NCI-H2107 (cell line): ENCODE measurements at regions not wholly inside any gene's neighbourhood (a gene's known extent, or its start where the extent isn't known, plus 50 kb on each side); places are given as distances from the start of the nearest gene placed in this dataset.
"Not testable (repeated sequence)": the region's sequence is repeated elsewhere in the genome, so short reads cannot be mapped to it uniquely, and the experiment has no call there.

Experiments
- DNase-seq: peaks from one replicate; lab custom pipeline; 2025; lab: John Stamatoyannopoulos, UW

GRCh38 chr7:67916111-67916510, 919.5 kb downstream of the TYW1 start:
- not testable (repeated sequence) for DNase-seq

GRCh38 chr7:67916571-67917436, 920.2 kb downstream of the TYW1 start:
- DNase-seq, result no peak

GRCh38 chr7:67917437-67917755, 920.8 kb downstream of the TYW1 start:
- no peak for DNase-seq

GRCh38 chr7:67918158-67918557, 921.5 kb downstream of the TYW1 start:
- no peak for DNase-seq

- no peak for DNase-seq
These were observed 926.7 kb downstream of the TYW1 start for GRCh38 chr7:67923286-67923685.

DNA sequence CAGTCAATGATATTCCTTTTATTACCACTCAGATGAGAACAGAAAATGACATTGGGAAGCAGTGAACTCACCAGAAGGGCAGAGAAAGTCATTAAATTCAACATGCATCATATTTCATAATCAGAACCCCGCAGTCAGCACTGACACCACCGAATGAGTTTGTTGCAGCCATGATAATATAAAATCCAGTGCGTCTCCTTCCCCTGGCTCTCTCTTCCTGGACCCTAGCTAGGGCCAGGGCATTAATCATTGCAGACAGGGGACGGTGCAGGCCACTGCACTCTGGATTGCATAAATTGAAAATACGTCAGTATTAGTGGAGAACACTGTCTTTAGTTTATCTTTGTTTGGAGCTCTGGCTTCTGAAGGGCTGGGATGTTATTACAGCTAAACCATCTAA, 931.5 kb downstream of the TYW1 start:
- no peak for DNase-seq

DNA sequence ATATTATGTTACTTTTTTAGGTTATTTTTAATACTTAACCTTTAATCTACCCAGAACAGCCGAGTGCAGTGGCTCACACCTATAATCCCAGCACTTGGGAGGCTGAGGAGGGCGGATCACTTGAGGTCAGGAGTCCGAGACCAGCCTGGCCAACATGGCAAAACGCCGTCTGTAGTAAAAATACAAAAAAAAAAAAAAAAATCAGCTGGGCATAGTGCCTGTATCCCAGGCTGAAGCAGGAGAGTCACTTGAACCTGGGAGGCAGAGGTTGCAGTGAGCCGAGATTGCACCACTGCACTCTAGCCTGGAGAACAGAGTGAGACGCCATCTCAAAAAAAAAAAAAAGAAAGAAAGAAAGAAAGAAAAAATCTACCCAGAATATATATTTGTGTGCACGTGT, 939.8 kb downstream of the TYW1 start:
- DNase-seq, result not testable (repeated sequence)

DNA sequence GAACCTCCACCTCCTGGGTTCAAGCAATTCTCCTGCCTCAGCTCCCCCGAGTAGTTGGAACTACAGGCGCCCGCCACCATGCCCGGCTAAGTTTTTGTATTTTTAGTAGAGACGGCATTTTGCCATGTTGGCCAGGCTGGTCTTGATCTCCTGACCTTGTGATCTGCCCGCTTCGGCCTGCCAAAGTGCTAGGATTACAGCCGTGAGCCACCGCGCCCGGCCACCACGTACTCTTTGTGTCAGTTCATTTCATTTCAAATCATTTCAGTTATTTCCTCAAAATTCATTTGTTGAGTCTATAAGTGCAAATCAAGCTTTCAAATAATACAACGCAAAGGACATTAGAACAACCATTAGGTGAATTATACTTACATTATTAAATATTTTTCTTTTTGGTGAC, 943.8 kb downstream of the TYW1 start:
- DNase-seq, result no peak

GRCh38 chr7:67947191-67947590, 950.6 kb downstream of the TYW1 start:
- DNase-seq, result no peak

GRCh38 chr7:67947646-67948045, 951.0 kb downstream of the TYW1 start:
- no peak for DNase-seq

GRCh38 chr7:67950321-67951083, 953.9 kb downstream of the TYW1 start:
- DNase-seq, result no peak

GRCh38 chr7:67955061-67955460, 958.4 kb downstream of the TYW1 start:
- no peak for DNase-seq

GRCh38 chr7:67962863-67963262, 966.2 kb downstream of the TYW1 start:
- no peak for DNase-seq

- DNase-seq, result no peak
These were observed 979.9 kb downstream of the TYW1 start for GRCh38 chr7:67976490-67976889.

DNA sequence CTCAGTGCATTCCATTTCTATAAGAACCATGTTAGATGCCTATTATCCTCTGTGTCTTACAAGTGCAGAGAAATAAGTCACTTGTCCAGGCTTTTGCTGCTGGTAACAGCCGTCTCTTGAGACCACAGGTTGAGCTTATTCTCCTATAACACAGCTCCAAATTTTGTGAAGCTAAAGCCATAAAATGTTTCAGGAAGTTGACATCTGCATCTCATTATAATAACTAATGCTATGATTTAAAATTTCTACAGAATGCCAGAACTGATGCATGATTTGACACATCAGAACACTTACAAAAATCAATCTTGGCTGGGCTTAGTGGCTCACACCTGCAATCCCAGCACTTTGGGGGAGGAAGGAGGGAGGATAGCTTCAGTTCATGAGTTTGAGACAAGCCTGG, 986.9 kb downstream of the TYW1 start:
- DNase-seq, result no peak

DNA sequence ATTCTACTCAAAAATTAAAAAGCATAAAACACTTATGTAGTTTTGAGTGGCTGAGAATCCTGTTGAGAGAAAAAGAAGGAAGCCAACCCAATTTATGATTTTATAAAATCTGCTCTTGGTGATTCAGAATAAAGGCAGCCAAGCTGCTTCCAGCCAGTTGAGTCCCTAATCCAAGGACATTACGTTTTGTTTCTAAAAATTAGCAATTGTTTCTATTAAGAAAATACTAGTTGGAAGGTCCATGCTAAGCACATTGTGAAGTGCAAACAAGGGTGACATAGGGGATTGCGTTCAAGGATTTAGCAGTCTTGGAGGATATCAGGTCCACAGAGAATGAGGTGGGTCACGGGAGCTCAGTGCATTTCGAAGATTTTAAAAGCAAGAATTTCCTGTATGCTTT, 987.7 kb downstream of the TYW1 start:
- DNase-seq, result no peak

- DNase-seq, result no peak
These were observed 992.5 kb downstream of the TYW1 start for GRCh38 chr7:67989142-67989541.

- DNase-seq, result no peak
These were observed 993.4 kb downstream of the TYW1 start for GRCh38 chr7:67990003-67990402.

GRCh38 chr7:67990716-67991115, 994.1 kb downstream of the TYW1 start:
- DNase-seq, result no peak

GRCh38 chr7:67992287-67992686, 995.7 kb downstream of the TYW1 start:
- no peak for DNase-seq

DNA sequence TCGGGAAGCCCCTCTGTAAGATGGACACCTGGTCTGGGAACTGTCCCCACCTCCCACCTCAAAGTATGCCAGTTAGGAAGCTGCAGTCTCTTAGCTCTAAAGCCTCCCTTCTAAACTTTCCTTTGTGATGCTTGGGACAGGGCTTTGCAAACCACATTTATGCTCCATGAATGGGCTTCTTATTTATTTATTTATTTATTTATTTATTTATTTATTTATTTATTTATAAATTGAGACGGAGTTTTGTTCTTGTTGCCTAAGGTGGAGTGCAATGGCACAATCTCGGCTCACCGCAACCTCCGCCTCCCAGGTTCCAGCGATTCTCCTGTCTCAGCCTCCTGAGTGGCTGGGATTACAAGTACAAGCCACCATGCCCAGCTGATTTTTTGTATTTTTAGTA, 1009.4 kb downstream of the TYW1 start:
- no peak for DNase-seq

GRCh38 chr7:68006619-68007018, 1010.0 kb downstream of the TYW1 start:
- DNase-seq, result no peak

- no peak for DNase-seq
These were observed 1013.1 kb downstream of the TYW1 start for GRCh38 chr7:68009716-68010115.
